HG03521 (cell line): ENCODE measurements at regions not wholly inside any gene's neighbourhood (a gene's known extent, or its start where the extent isn't known, plus 50 kb on each side); places are given as distances from the start of the nearest gene placed in this dataset.

Experiments
- ATAC-seq: cut with Tn5 transposase; IDR thresholded peaks from one replicate; pipeline ENCODE4 v1.9.1; 2021; ENCODE audit warnings: mild to moderate bottlenecking, moderate library complexity; ENCODE audit not compliant: unreplicated experiment

- no peak for ATAC-seq
Measured at GRCh38 chr21:39029900-39030884, 153.1 kb downstream of the PSMG1 start.

GRCh38 chr21:39029086-39029755 lies 154.0 kb downstream of the PSMG1 start:
- no peak for ATAC-seq

GRCh38 chr21:39025198-39025597 lies 158.1 kb downstream of the PSMG1 start:
- no peak for ATAC-seq

GRCh38 chr21:39024538-39024937 lies 158.7 kb downstream of the PSMG1 start:
- no peak for ATAC-seq

GRCh38 chr21:39022863-39023693 lies 160.2 kb downstream of the PSMG1 start:
- no peak for ATAC-seq

- no peak for ATAC-seq
Measured at GRCh38 chr21:39022466-39022862, 160.8 kb downstream of the PSMG1 start.

GRCh38 chr21:39022035-39022434 lies 161.2 kb downstream of the PSMG1 start:
- no peak for ATAC-seq

GRCh38 chr21:39021478-39021832 lies 161.8 kb downstream of the PSMG1 start:
- ATAC-seq: no peak

GRCh38 chr21:39020751-39021477 lies 162.3 kb downstream of the PSMG1 start:
- no peak for ATAC-seq

GRCh38 chr21:39018730-39019129 lies 164.5 kb downstream of the PSMG1 start:
- no peak for ATAC-seq

- peak; percentile 84 for ATAC-seq
Measured at GRCh38 chr21:39016740-39017315, 166.4 kb downstream of the PSMG1 start.

GRCh38 chr21:39014747-39015146 lies 168.5 kb downstream of the PSMG1 start:
- no peak for ATAC-seq

- no peak for ATAC-seq
Measured at GRCh38 chr21:39012326-39013230, 170.7 kb downstream of the PSMG1 start.

GRCh38 chr21:39011911-39012310 lies 171.3 kb downstream of the PSMG1 start:
- no peak for ATAC-seq

- no peak for ATAC-seq
Measured at GRCh38 chr21:39010629-39011404, 172.4 kb downstream of the PSMG1 start.

GRCh38 chr21:39009587-39010225 lies 173.5 kb downstream of the PSMG1 start:
- no peak for ATAC-seq

GRCh38 chr21:39007985-39008384 lies 175.3 kb downstream of the PSMG1 start:
- ATAC-seq: no peak

GRCh38 chr21:39007532-39007931 lies 175.7 kb downstream of the PSMG1 start:
- no peak for ATAC-seq
